Osteocyte (in vitro differentiated cells): ENCODE measurements at regions not wholly inside any gene's neighbourhood (a gene's known extent, or its start where the extent isn't known, plus 50 kb on each side); places are given as distances from the start of the nearest gene placed in this dataset.

ENCODE experiments used
- DNase-seq: peaks from one replicate; pipeline ENCODE4 v3.0.0; 2021; ENCODE audit warnings: mixed read lengths; ENCODE audit not compliant: unreplicated experiment; ENCODE audit errors: extremely low spot score
- H3K27ac Mint-ChIP-seq: one replicate; pipeline ENCODE4 v1.8.0; 2021; ENCODE audit warnings: mild to moderate bottlenecking, mixed read lengths; ENCODE audit not compliant: unreplicated experiment
- H3K27me3 Mint-ChIP-seq: one replicate; pipeline ENCODE4 v1.8.0; 2021; ENCODE audit warnings: mixed read lengths; ENCODE audit not compliant: unreplicated experiment
- H3K36me3 Mint-ChIP-seq: one replicate; pipeline ENCODE4 v1.8.0; 2021; ENCODE audit warnings: mixed read lengths; ENCODE audit not compliant: unreplicated experiment
- H3K4me1 Mint-ChIP-seq: one replicate; pipeline ENCODE4 v1.8.0; 2021; ENCODE audit warnings: mixed read lengths; ENCODE audit not compliant: unreplicated experiment
- H3K4me3 Mint-ChIP-seq: one replicate; pipeline ENCODE4 v1.8.0; 2021; ENCODE audit warnings: mild to moderate bottlenecking, moderate library complexity, mixed read lengths; ENCODE audit not compliant: unreplicated experiment
- H3K9me3 Mint-ChIP-seq: one replicate; pipeline ENCODE4 v1.8.0; 2021; ENCODE audit warnings: mixed read lengths; ENCODE audit not compliant: unreplicated experiment
- TF ChIP-seq, protein P1 (sequence below): fragments of 200-600 bp; sonication (generic); IDR thresholded peaks from 2 replicates; pipeline ENCODE4 v1.5.0; 2021; ENCODE audit warnings: antibody characterized with exemption, mild to moderate bottlenecking, moderate library complexity

DNA sequence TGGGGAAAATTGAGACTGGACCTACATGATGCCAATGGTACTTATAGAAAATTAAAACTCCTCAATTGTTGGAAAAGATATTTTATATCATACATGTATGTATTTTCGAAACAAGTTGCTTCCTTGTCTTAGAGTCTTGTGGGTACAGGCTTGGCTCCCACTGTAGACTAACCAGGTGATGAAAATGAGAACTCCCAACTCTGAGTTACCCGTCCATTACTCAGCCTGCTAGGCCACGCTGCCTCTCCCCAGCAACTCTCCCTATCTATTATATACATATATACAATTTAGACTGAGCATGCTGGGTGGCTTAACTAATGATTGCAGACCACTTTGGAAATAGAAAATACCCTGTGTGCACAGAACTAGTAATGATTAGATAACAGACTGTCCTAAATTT, 628.7 kb downstream of the LMO4 start:
- no peaks in the 10 kb centered on the region for H3K9me3 Mint-ChIP-seq
- H3K4me3 Mint-ChIP-seq = no peak overlapping the region
- H3K4me1 Mint-ChIP-seq = peaks cover 7% of the 10 kb centered on the region
- TF ChIP-seq, protein P1, sequence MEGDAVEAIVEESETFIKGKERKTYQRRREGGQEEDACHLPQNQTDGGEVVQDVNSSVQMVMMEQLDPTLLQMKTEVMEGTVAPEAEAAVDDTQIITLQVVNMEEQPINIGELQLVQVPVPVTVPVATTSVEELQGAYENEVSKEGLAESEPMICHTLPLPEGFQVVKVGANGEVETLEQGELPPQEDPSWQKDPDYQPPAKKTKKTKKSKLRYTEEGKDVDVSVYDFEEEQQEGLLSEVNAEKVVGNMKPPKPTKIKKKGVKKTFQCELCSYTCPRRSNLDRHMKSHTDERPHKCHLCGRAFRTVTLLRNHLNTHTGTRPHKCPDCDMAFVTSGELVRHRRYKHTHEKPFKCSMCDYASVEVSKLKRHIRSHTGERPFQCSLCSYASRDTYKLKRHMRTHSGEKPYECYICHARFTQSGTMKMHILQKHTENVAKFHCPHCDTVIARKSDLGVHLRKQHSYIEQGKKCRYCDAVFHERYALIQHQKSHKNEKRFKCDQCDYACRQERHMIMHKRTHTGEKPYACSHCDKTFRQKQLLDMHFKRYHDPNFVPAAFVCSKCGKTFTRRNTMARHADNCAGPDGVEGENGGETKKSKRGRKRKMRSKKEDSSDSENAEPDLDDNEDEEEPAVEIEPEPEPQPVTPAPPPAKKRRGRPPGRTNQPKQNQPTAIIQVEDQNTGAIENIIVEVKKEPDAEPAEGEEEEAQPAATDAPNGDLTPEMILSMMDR = no peak
- no peak overlapping the region for H3K27ac Mint-ChIP-seq
- H3K27me3 Mint-ChIP-seq = no peaks in the 10 kb centered on the region
- H3K36me3 Mint-ChIP-seq = no peaks in the 10 kb centered on the region
- no peak for DNase-seq

GRCh38 chr1:87958201-87958600, 629.5 kb downstream of the LMO4 start:
- H3K4me3 Mint-ChIP-seq = no peak overlapping the region
- TF ChIP-seq, protein P1 = no peak

DNA sequence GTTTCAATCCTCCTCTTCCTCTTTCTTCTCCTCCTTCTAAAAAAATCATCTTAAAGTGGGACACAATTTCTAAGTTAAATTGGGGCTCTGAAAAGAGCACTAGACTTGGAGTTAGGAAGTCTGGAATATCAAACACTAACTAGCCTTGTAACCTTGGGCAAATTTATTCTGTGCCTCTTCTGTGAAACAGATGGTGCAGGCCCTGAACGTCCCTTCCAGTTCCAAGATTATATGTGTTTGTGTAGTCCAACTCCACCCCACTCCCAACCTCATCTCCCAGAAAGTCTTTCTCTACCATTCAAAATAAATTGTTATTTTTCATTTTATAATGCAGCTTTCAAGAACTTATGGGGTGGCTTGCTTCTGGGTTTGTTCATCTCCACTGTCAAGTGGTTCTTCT, 630.0 kb downstream of the LMO4 start:
- H3K4me3 Mint-ChIP-seq = no peak overlapping the region

More at GRCh38 chr1:87958201-87958600, 629.5 kb downstream of the LMO4 start:
- Mint-ChIP-seq H3K36me3 (no peaks in the 10 kb centered on the region), H3K27ac (no peak overlapping the region), H3K9me3 (no peaks in the 10 kb centered on the region), H3K4me1 (peaks cover 7% of the 10 kb centered on the region), H3K27me3 (no peaks in the 10 kb centered on the region)
- DNase-seq = no peak

GRCh38 chr1:87959236-87959635, 630.6 kb downstream of the LMO4 start:
- Mint-ChIP-seq H3K4me1 (peaks cover 5% of the 10 kb centered on the region), H3K27ac (no peak overlapping the region), H3K4me3 (no peak overlapping the region), H3K9me3 (no peaks in the 10 kb centered on the region), H3K27me3 (no peaks in the 10 kb centered on the region), H3K36me3 (no peaks in the 10 kb centered on the region)
- TF ChIP-seq, protein P1 = no peak
- DNase-seq = no peak

More for the DNA sequence above, 630.0 kb downstream of the LMO4 start:
- DNase-seq = no peak
- H3K27ac Mint-ChIP-seq = no peak overlapping the region
- TF ChIP-seq, protein P1 = no peak
- peaks cover 7% of the 10 kb centered on the region for H3K4me1 Mint-ChIP-seq
- H3K36me3 Mint-ChIP-seq = no peaks in the 10 kb centered on the region
- H3K27me3 Mint-ChIP-seq = no peaks in the 10 kb centered on the region
- H3K9me3 Mint-ChIP-seq = no peaks in the 10 kb centered on the region

- Mint-ChIP-seq H3K4me3 (no peak overlapping the region), H3K27ac (no peak overlapping the region), H3K9me3 (no peaks in the 10 kb centered on the region), H3K36me3 (no peaks in the 10 kb centered on the region), H3K4me1 (no peaks in the 10 kb centered on the region), H3K27me3 (no peaks in the 10 kb centered on the region)
- TF ChIP-seq, protein P1 = no peak
- DNase-seq = no peak
These were observed 633.3 kb downstream of the LMO4 start for GRCh38 chr1:87961992-87962391.
